Keratinocyte (primary cell): ENCODE measurements at regions not wholly inside any gene's neighbourhood (a gene's known extent, or its start where the extent isn't known, plus 50 kb on each side); places are given as distances from the start of the nearest gene placed in this dataset.

Experiments used
- DNase-seq: peaks from one replicate; pipeline ENCODE4 v3.0.0-alpha.2; 2011; ENCODE audit warnings: low read depth, missing footprints, low spot score
- FAIRE-seq: peaks from 2 replicates; lab custom pipeline; 2011; peaks lifted over from hg19 to GRCh38; lab: Jason Lieb, UNC
- H2AFZ ChIP-seq: 2 replicates; pipeline ENCODE4 v1.6.0; 2012; ENCODE audit warnings: low read length, control low read depth, inconsistent platforms; ENCODE audit not compliant: control insufficient read depth
- H3K27ac ChIP-seq: 2 replicates; pipeline ENCODE4 v1.5.1; 2011; ENCODE audit warnings: low read length; ENCODE audit not compliant: control insufficient read depth, insufficient read depth
- H3K27me3 ChIP-seq: 3 replicates; pipeline ENCODE4 v1.6.0; 2011; ENCODE audit warnings: low read length; ENCODE audit not compliant: control insufficient read depth, insufficient read depth; ENCODE audit errors: extremely low read depth
- H3K36me3 ChIP-seq, 2 experiments: 2 replicates in 1 of 2; 3 replicates in 1 of 2; pipeline ENCODE4 v1.5.1; 2011; ENCODE audit warnings: low read length in 2 of 2, mild to moderate bottlenecking in 1 of 2; ENCODE audit not compliant: control insufficient read depth in 2 of 2, insufficient read depth in 2 of 2; ENCODE audit errors: extremely low read depth in 1 of 2
- H3K4me1 ChIP-seq: 3 replicates; pipeline ENCODE4 v1.5.1; 2011; ENCODE audit warnings: low read length; ENCODE audit not compliant: control insufficient read depth, insufficient read depth; ENCODE audit errors: extremely low read depth
- H3K4me2 ChIP-seq: 3 replicates; pipeline ENCODE4 v1.6.0; 2011; ENCODE audit warnings: low read depth, low read length; ENCODE audit not compliant: control insufficient read depth, insufficient read depth; ENCODE audit errors: extremely low read depth
- H3K4me3 ChIP-seq, 3 experiments: fragments of 200-600 bp in 1 of 3; sonication (generic) in 1 of 3; 2 replicates in 2 of 3; 3 replicates in 1 of 3; pipeline ENCODE4 v1.5.1; 2011 to 2016; ENCODE audit warnings: low read length in 3 of 3, mild to moderate bottlenecking in 3 of 3, control low read depth in 2 of 3, inconsistent platforms in 1 of 3, low read depth in 1 of 3, mixed read lengths in 1 of 3, mixed run types in 1 of 3, moderate library complexity in 1 of 3; ENCODE audit not compliant: control insufficient read depth in 2 of 3, insufficient read depth in 2 of 3; ENCODE audit errors: extremely low read depth in 1 of 3
- H3K79me2 ChIP-seq: 2 replicates; pipeline ENCODE4 v1.6.0; 2012; ENCODE audit warnings: low read length; ENCODE audit not compliant: control insufficient read depth, insufficient read depth
- H3K9ac ChIP-seq: 3 replicates; pipeline ENCODE4 v1.6.0; 2011; ENCODE audit warnings: low read length; ENCODE audit not compliant: control insufficient read depth, insufficient read depth; ENCODE audit errors: extremely low read depth
- H3K9me1 ChIP-seq: 3 replicates; pipeline ENCODE4 v1.6.0; 2011; ENCODE audit warnings: low read length; ENCODE audit not compliant: control insufficient read depth, insufficient read depth; ENCODE audit errors: extremely low read depth
- H3K9me3 ChIP-seq: 2 replicates; pipeline ENCODE4 v1.5.1; 2012; ENCODE audit warnings: low read depth, low read length; ENCODE audit not compliant: control insufficient read depth
- H4K20me1 ChIP-seq: 3 replicates; pipeline ENCODE4 v1.6.0; 2011; ENCODE audit warnings: low read length; ENCODE audit not compliant: control insufficient read depth, insufficient read depth; ENCODE audit errors: extremely low read depth
- EZH2 ChIP-seq: IDR thresholded peaks from one replicate; pipeline ENCODE4 v1.6.1; 2012; ENCODE audit warnings: inconsistent platforms, mild to moderate bottlenecking, low read length, moderate library complexity
- dilution Hi-C: fragments of 300-500 bp; cut with MboI; formaldehyde crosslinking; loops from one replicate; pipeline ENCODE4 v1.7.0; 2020; ENCODE audit warnings: low sequenced_read_pairs; ENCODE audit not compliant: extremely low pct_ligation_motif_present
- TF ChIP-seq, protein P1 (sequence below), 3 experiments: IDR thresholded peaks in 1 of 3; conservative IDR thresholded peaks in 1 of 3; optimal IDR thresholded peaks in 1 of 3; 2 replicates in 2 of 3; 3 replicates in 1 of 3; pipeline versions ENCODE3 to v1.5.1; 2011; ENCODE audit warnings: low read length in 3 of 3, mild to moderate bottlenecking in 3 of 3, moderate library complexity in 2 of 3, control low read depth in 1 of 3, inconsistent platforms in 1 of 3; ENCODE audit not compliant: insufficient read depth in 2 of 3; ENCODE audit errors: extremely low read depth in 1 of 3

GRCh38 chr17:31743797-31744196 lies 115.2 kb downstream of the COPRS start:
- no peak overlapping the region for H3K4me2 ChIP-seq
- DNase-seq (no peak), FAIRE-seq (no peak)
- H3K9me1 ChIP-seq, result no peaks in the 10 kb centered on the region
- no peak overlapping the region for H3K27ac ChIP-seq
- H3K4me3 ChIP-seq, result no peak overlapping the region
- no peaks in the 10 kb centered on the region for H3K27me3 ChIP-seq
- dilution Hi-C loops, result no loop called here
- no peaks in the 10 kb centered on the region for H3K36me3 ChIP-seq
- no peak overlapping the region for H3K9ac ChIP-seq
- no peak overlapping the region for H2AFZ ChIP-seq
- H3K4me1 ChIP-seq, result no peaks in the 10 kb centered on the region
- H4K20me1 ChIP-seq, result no peaks in the 10 kb centered on the region
- H3K9me3 ChIP-seq, result no peaks in the 10 kb centered on the region
- no peaks in the 10 kb centered on the region for H3K79me2 ChIP-seq
- TF ChIP-seq, protein P1, sequence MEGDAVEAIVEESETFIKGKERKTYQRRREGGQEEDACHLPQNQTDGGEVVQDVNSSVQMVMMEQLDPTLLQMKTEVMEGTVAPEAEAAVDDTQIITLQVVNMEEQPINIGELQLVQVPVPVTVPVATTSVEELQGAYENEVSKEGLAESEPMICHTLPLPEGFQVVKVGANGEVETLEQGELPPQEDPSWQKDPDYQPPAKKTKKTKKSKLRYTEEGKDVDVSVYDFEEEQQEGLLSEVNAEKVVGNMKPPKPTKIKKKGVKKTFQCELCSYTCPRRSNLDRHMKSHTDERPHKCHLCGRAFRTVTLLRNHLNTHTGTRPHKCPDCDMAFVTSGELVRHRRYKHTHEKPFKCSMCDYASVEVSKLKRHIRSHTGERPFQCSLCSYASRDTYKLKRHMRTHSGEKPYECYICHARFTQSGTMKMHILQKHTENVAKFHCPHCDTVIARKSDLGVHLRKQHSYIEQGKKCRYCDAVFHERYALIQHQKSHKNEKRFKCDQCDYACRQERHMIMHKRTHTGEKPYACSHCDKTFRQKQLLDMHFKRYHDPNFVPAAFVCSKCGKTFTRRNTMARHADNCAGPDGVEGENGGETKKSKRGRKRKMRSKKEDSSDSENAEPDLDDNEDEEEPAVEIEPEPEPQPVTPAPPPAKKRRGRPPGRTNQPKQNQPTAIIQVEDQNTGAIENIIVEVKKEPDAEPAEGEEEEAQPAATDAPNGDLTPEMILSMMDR (optimal IDR thresholded peaks at IDR 0.05 in 1 of 3, IDR thresholded peaks at IDR 0.05 in 1 of 3, conservative IDR thresholded peaks at IDR 0.05 in 1 of 3; ENCODE audit: extremely low read depth in 1 of 3, insufficient read depth in 2 of 3, low read length in 3 of 3), result no peak
- TF ChIP-seq EZH2, result no peak

DNA sequence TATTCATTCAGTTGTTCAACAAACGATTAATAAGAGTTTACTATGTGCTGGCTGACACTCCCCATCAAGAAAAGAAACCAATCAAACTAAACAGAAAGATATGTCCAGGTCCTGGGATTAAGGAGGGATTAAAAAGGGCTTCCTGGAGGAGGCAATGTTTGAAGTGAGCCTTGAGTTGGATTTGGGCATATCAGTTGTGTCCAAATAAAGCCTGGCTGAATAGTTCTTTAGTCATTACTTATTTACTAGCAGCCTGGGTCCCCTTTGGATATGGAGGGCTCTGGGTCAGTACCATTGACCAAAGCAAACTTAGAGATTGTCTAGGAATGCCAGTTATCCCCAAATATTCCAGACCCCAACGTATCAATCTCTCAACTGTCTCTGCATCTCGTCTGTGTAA lies 117.7 kb downstream of the COPRS start:
- no peaks in the 10 kb centered on the region for H3K9me3 ChIP-seq
- H3K9me1 ChIP-seq, result no peaks in the 10 kb centered on the region
- H3K79me2 ChIP-seq, result no peaks in the 10 kb centered on the region
- FAIRE-seq, result no peak
- dilution Hi-C loops, result no loop called here
- no peak overlapping the region for H2AFZ ChIP-seq
- TF ChIP-seq EZH2, result no peak
- TF ChIP-seq, protein P1 (optimal IDR thresholded peaks at IDR 0.05 in 1 of 3, IDR thresholded peaks at IDR 0.05 in 1 of 3, conservative IDR thresholded peaks at IDR 0.05 in 1 of 3; ENCODE audit: extremely low read depth in 1 of 3, insufficient read depth in 2 of 3, low read length in 3 of 3), result no peak
- no peak overlapping the region for H3K9ac ChIP-seq
- H3K4me1 ChIP-seq, result no peaks in the 10 kb centered on the region
- DNase-seq, result no peak
- no peaks in the 10 kb centered on the region for H3K27me3 ChIP-seq
- H4K20me1 ChIP-seq, result no peaks in the 10 kb centered on the region
- no peak overlapping the region for H3K4me2 ChIP-seq
- H3K36me3 ChIP-seq, result no peaks in the 10 kb centered on the region
- no peak overlapping the region for H3K27ac ChIP-seq
- no peak overlapping the region for H3K4me3 ChIP-seq
